HUES48 (cell line): ENCODE measurements at regions not wholly inside any gene's neighbourhood (a gene's known extent, or its start where the extent isn't known, plus 50 kb on each side); places are given as distances from the start of the nearest gene placed in this dataset.

Source experiments
- H3K27ac ChIP-seq: one replicate; pipeline ENCODE4 v1.7.0; 2013; ENCODE audit warnings: low read depth, low read length, inconsistent platforms
- H3K27me3 ChIP-seq: 2 replicates; pipeline ENCODE4 v1.6.1; 2013; ENCODE audit warnings: mild to moderate bottlenecking, low read length; ENCODE audit not compliant: control insufficient read depth, insufficient read depth
- H3K36me3 ChIP-seq: 2 replicates; pipeline ENCODE4 v1.6.1; 2013; ENCODE audit warnings: low read length; ENCODE audit not compliant: control insufficient read depth, insufficient read depth
- H3K4me1 ChIP-seq: 2 replicates; pipeline ENCODE4 v1.6.1; 2013; ENCODE audit warnings: mild to moderate bottlenecking, low read length; ENCODE audit not compliant: control insufficient read depth, insufficient read depth
- H3K4me3 ChIP-seq: 2 replicates; pipeline ENCODE4 v1.5.1; 2013; ENCODE audit warnings: mild to moderate bottlenecking, low read depth, low read length
- H3K9ac ChIP-seq: 2 replicates; pipeline ENCODE4 v1.6.1; 2013; ENCODE audit warnings: mild to moderate bottlenecking, low read depth, low read length, moderate library complexity
- H3K9me3 ChIP-seq: 2 replicates; pipeline ENCODE4 v1.6.1; 2013; ENCODE audit warnings: low read length; ENCODE audit not compliant: control insufficient read depth, insufficient read depth

DNA sequence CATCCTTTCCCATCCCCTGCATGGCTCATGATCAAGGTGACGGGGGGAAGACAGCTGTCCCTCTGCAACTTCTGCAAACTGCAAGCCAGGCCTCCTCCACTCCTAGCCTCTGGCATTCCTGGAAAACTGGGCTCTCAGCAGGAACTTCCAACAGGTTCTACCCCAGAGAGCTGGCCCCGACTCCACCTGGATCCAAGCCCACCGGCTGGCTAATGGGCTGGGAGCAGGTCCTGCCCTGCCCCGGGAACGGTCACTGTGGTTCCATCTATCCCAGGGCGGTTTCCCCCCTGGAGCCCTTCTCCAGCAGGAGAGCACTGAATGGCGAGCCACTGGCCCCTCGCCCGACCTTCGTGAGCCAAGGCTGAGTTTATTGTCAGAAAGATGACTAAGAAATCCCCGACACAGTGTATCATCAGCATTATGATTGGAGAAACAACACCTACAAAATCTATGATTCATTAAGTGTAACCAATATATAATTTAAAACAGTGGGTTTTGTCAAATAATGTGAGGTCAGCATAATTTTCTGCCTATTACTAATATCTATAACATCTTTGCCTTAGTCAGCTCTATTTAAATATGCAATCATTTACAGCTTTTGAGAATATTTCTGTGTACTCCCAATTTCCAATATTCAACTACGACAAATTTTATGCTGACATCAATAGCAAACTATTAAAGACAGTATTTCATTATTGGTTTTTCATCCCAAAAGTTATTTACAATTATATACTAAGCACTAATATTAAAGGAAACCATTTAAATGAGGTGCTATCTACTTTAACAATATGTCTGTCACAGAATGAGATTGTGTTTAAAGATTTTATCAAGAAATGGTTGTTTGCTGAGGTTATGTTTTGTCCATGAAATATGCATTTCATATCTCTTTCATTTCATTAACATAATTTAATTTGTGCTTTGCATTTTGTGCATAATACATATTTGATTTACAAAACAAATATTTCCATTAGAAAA lies 133.0 kb downstream of the URI1 start:
- Histone ChIP-seq H3K4me3 (no peak overlapping the region), H3K9me3 (no peaks in the 10 kb centered on the region), H3K4me1 (no peaks in the 10 kb centered on the region), H3K36me3 (no peaks in the 10 kb centered on the region), H3K9ac (no peak overlapping the region), H3K27ac (no peak overlapping the region), H3K27me3 (no peaks in the 10 kb centered on the region)

DNA sequence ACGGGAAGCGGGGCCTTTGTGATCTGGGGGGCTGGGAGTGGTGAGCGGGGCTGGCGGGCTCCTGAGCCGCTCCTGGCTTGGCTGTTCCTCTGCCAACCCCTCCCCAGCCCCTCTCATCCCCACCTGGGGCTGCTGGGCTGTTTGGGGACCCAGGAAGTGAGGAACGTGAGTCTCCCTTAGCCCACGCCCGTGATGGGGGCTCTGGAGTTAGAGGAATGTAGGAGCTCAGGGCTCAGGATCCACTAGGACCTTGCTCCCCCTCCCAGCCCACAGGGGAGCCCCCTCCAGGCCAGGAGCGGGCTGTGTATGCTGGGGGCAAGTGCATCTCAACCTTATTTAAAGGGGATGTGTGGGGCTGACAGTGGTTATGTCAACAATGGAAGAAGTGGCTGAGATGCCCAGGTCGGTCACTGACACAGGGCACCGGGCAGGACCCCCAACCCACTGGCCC lies 134.1 kb downstream of the URI1 start:
- Histone ChIP-seq H3K27ac (no peak overlapping the region), H3K4me1 (no peaks in the 10 kb centered on the region), H3K4me3 (no peak overlapping the region), H3K36me3 (no peaks in the 10 kb centered on the region), H3K27me3 (no peaks in the 10 kb centered on the region), H3K9me3 (no peaks in the 10 kb centered on the region), H3K9ac (no peak overlapping the region)

DNA sequence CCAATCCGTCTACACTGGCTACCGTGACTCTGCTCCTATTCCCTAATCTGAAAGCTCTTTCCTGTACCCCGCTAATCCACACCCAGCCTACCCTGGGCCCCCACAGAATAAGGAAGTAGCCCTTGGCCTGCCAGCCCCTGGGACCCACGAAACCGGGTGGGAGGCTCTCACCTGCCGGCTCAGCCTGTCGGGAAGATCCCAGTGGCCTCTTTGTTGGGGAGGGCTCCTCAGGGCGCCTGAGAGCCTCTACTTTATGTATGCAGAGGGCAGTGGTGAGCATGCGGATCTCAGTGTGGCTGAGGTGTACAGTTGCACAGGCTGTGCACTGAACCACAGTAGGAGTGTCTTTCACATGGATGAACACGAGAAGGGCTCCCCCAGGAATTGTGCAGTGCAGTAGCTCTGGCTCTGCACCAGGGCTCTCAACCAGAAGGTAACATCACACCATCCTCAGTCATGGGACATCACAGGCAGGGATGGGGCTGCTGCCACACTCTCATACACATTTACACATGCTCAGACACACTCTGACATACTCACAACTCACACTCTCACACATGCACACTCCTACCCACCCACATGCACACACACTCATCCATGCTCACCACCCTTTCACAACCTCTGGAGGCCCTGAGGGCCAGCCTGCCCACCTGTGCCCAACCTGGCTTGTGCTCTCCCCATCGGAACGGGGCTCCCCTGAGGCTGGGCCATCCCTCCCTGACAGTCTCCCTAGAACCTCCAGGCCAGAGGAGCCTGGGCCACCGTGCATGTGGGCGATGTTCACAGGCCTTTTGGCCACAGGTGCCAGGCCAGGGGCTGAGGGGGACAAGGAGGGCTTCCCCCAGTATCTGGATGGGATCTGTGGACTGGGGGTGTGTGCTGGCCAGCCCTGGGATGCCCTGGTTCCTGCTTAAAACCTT lies 135.0 kb downstream of the URI1 start:
- Histone ChIP-seq H3K4me1 (no peaks in the 10 kb centered on the region), H3K36me3 (no peaks in the 10 kb centered on the region), H3K4me3 (no peak overlapping the region), H3K9ac (no peak overlapping the region), H3K9me3 (no peaks in the 10 kb centered on the region), H3K27ac (no peak overlapping the region), H3K27me3 (no peaks in the 10 kb centered on the region)

DNA sequence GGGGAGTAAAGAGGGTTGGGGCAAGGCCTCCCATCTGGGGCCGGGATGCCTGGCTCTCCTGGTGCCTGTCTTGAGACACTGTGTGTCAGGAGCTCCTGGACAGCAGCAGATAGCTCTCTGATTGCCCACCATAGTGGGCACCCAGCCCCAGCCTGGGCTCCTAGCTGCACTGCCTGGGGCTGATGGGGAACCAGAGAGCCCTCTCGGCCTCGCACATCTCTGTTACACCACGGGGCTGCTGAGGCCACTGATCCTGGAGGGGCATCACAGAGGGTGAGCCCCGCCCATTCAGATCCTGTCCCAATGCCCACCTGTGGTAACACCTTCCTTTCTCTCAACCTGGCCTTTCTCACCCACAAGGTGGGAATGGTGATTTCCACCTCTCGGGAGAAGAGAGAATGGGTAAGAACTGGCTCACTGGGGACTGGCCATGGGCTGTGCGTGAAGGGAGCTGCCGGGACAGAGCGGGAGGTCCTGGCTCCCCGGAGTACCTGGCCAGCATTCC lies 135.9 kb downstream of the URI1 start:
- no peaks in the 10 kb centered on the region for H3K4me1 ChIP-seq
- no peak overlapping the region for H3K4me3 ChIP-seq
- H3K27ac ChIP-seq, result no peak overlapping the region
- H3K9me3 ChIP-seq, result no peaks in the 10 kb centered on the region
- no peaks in the 10 kb centered on the region for H3K27me3 ChIP-seq
- H3K9ac ChIP-seq, result no peak overlapping the region
- H3K36me3 ChIP-seq, result no peaks in the 10 kb centered on the region

- no peak overlapping the region for H3K27ac ChIP-seq
- no peaks in the 10 kb centered on the region for H3K4me1 ChIP-seq
- H3K36me3 ChIP-seq, result no peaks in the 10 kb centered on the region
- H3K9ac ChIP-seq, result no peak overlapping the region
- H3K27me3 ChIP-seq, result no peaks in the 10 kb centered on the region
- H3K9me3 ChIP-seq, result no peaks in the 10 kb centered on the region
- H3K4me3 ChIP-seq, result no peak overlapping the region
Measured at GRCh38 chr19:30078381-30078910, 136.4 kb downstream of the URI1 start.

DNA sequence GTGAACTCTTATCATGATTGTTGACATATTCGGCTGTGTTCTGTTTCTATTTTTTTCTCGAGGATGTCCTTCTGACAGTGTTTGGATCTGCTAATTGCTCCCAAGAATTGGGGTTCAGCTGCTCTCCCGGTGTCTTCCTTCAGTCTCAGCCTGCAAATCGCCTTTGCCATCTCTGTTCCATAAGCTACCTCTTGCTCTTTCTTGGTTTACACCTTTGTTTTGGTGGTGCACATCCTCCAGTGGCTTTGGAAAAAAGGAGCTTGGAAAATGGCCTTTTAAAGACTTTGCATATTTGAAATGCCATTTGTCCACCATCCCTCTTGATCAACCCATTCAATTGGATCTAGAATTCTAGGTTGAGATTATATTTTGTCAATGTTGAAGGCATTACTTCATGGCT lies 137.2 kb downstream of the URI1 start:
- Histone ChIP-seq H3K9me3 (no peaks in the 10 kb centered on the region), H3K27ac (no peak overlapping the region), H3K27me3 (no peaks in the 10 kb centered on the region), H3K9ac (no peak overlapping the region), H3K36me3 (no peaks in the 10 kb centered on the region), H3K4me3 (no peak overlapping the region), H3K4me1 (no peaks in the 10 kb centered on the region)

- Histone ChIP-seq H3K4me3 (no peak overlapping the region), H3K9ac (no peak overlapping the region), H3K27me3 (no peaks in the 10 kb centered on the region), H3K36me3 (no peaks in the 10 kb centered on the region), H3K27ac (no peak overlapping the region), H3K9me3 (no peaks in the 10 kb centered on the region), H3K4me1 (no peaks in the 10 kb centered on the region)
Measured at GRCh38 chr19:30082168-30082567, 140.1 kb downstream of the URI1 start.

GRCh38 chr19:30082611-30083010 lies 140.6 kb downstream of the URI1 start:
- Histone ChIP-seq H3K4me1 (no peaks in the 10 kb centered on the region), H3K4me3 (no peak overlapping the region), H3K9ac (no peak overlapping the region), H3K27ac (no peak overlapping the region), H3K36me3 (no peaks in the 10 kb centered on the region), H3K27me3 (no peaks in the 10 kb centered on the region), H3K9me3 (no peaks in the 10 kb centered on the region)

DNA sequence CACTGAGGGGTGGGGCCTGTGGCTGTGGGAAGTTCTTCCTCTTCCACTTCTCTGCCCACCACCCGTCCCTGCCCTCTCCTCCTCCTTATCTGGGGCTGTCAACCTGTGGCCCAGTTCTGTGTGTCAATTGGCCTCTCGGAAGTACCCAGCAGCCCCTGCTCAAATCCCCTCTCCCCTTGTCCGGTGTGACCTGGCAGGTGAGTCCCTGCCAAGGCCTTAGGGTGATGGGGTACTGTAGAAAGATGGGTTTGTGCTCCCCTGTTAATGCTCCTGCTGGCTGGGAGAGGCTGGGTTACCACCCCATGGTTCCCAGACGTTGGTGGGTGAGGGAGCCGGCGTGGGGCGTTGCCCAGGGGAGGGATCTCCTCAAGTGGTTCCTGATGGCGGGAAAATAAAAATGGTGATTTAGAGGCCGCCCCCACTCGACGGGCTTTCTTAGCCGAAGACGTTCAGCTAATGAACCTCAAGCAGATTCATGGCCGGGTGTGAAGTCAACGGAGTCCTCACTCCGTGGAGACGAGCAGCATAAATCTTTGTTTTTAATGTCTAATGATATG lies 141.2 kb downstream of the URI1 start:
- Histone ChIP-seq H3K4me1 (no peaks in the 10 kb centered on the region), H3K27me3 (no peaks in the 10 kb centered on the region), H3K9me3 (no peaks in the 10 kb centered on the region), H3K9ac (no peak overlapping the region), H3K27ac (no peak overlapping the region), H3K36me3 (no peaks in the 10 kb centered on the region), H3K4me3 (no peak overlapping the region)

DNA sequence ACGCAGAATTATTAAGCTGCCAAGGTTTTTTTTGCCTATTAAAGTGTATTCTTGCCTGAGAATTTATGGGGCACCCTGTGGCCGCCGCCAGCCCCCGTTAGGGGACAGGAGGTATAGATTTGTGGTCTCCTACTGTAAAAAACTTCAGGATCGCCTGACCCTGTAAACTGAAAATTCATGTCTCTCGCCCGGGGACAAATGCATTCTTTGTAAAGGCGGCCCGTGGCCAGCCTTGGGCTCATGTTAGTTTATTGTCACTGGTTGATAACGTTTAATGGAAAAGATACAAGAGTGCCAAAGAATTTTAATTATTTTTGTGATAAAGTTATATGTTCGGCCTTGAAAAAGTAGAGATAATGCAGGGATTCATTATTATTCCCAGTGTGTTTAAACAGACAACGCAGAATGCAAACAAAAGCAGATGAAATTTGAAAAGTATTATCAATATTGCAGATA lies 141.7 kb downstream of the URI1 start:
- no peaks in the 10 kb centered on the region for H3K36me3 ChIP-seq
- H3K4me1 ChIP-seq, result no peaks in the 10 kb centered on the region
- no peaks in the 10 kb centered on the region for H3K27me3 ChIP-seq
- H3K9ac ChIP-seq, result no peak overlapping the region
- H3K4me3 ChIP-seq, result no peak overlapping the region
- no peaks in the 10 kb centered on the region for H3K9me3 ChIP-seq
- H3K27ac ChIP-seq, result no peak overlapping the region
